HG03378 (cell line): ENCODE measurements at regions not wholly inside any gene's neighbourhood (a gene's known extent, or its start where the extent isn't known, plus 50 kb on each side); places are given as distances from the start of the nearest gene placed in this dataset.

Source experiments
- ATAC-seq: cut with Tn5 transposase; IDR thresholded peaks from one replicate; pipeline ENCODE4 v1.9.1; 2021; ENCODE audit warnings: mild to moderate bottlenecking, moderate library complexity; ENCODE audit not compliant: unreplicated experiment

- no peak for ATAC-seq
Observed at GRCh38 chr6:155968921-155969320, 513.3 kb upstream of the NOX3 start.

- ATAC-seq = no peak
Observed at GRCh38 chr6:155967322-155967721, 511.7 kb upstream of the NOX3 start.

- no peak for ATAC-seq
Observed at GRCh38 chr6:155964544-155964943, 508.9 kb upstream of the NOX3 start.

GRCh38 chr6:155962276-155962675 lies 506.6 kb upstream of the NOX3 start:
- ATAC-seq = no peak

GRCh38 chr6:155959898-155960495 lies 504.4 kb upstream of the NOX3 start:
- ATAC-seq = no peak

- no peak for ATAC-seq
Observed at GRCh38 chr6:155958550-155958949, 502.9 kb upstream of the NOX3 start.

GRCh38 chr6:155955038-155955437 lies 499.4 kb upstream of the NOX3 start:
- ATAC-seq = no peak

- no peak for ATAC-seq
Observed at GRCh38 chr6:155954149-155954548, 498.5 kb upstream of the NOX3 start.

- no peak for ATAC-seq
Observed at GRCh38 chr6:155949256-155949655, 493.6 kb upstream of the NOX3 start.

- no peak for ATAC-seq
Observed at GRCh38 chr6:155946860-155947259, 491.2 kb upstream of the NOX3 start.

- ATAC-seq = no peak
Observed at GRCh38 chr6:155943635-155944034, 488.0 kb upstream of the NOX3 start.

GRCh38 chr6:155939253-155939652 lies 483.6 kb upstream of the NOX3 start:
- no peak for ATAC-seq

GRCh38 chr6:155936551-155936950 lies 480.9 kb upstream of the NOX3 start:
- ATAC-seq = no peak

GRCh38 chr6:155936127-155936526 lies 480.5 kb upstream of the NOX3 start:
- ATAC-seq = no peak

GRCh38 chr6:155916846-155917624 lies 461.4 kb upstream of the NOX3 start:
- no peak for ATAC-seq

- ATAC-seq = no peak
Observed at GRCh38 chr6:155915651-155916050, 460.0 kb upstream of the NOX3 start.

GRCh38 chr6:155913816-155914215 lies 458.2 kb upstream of the NOX3 start:
- ATAC-seq = no peak

GRCh38 chr6:155909710-155910109 lies 454.1 kb upstream of the NOX3 start:
- ATAC-seq = no peak

- no peak for ATAC-seq
Observed at GRCh38 chr6:155895641-155896040, 440.0 kb upstream of the NOX3 start.

- no peak for ATAC-seq
Observed at GRCh38 chr6:155894758-155895157, 439.1 kb upstream of the NOX3 start.

- no peak for ATAC-seq
Observed at GRCh38 chr6:155894262-155894661, 438.6 kb upstream of the NOX3 start.

- no peak for ATAC-seq
Observed at GRCh38 chr6:155890409-155890808, 434.8 kb upstream of the NOX3 start.

GRCh38 chr6:155889410-155889809 lies 433.8 kb upstream of the NOX3 start:
- ATAC-seq = no peak
